A673 (cell line): ENCODE measurements at regions not wholly inside any gene's neighbourhood (a gene's known extent, or its start where the extent isn't known, plus 50 kb on each side); places are given as distances from the start of the nearest gene placed in this dataset.

Experiments
- BruUV-seq: library from RNA; stranded (reverse); fragments of 400-500 nt; replicated peaks from 2 replicates; lab custom pipeline; 2021; lab: Mats Ljungman, UMichigan
- CTCF ChIA-PET: fragments of 300-600 bp; sonication (Branson Sonifier 250); formaldehyde crosslinking; loops from one replicate; lab custom pipeline; 2022; ENCODE audit warnings: antibody characterized with exemption; lab: Charles Lee
- POLR2A ChIA-PET: fragments of 300-600 bp; sonication (Branson Sonifier 250); formaldehyde crosslinking; loops from one replicate; lab custom pipeline; 2022; ENCODE audit warnings: antibody characterized with exemption; ENCODE audit not compliant: low non-redundant PET; lab: Charles Lee
- DNase-seq: peaks from one replicate; pipeline ENCODE4 v3.0.0-alpha.2; 2015; ENCODE audit warnings: low spot score
- H3K27ac ChIP-seq: fragments of 200-600 bp; sonication (generic); 2 replicates; pipeline ENCODE4 v1.5.1; 2016; ENCODE audit warnings: mixed run types, low read depth, mild to moderate bottlenecking, mixed read lengths, antibody characterized with exemption, low read length; ENCODE audit not compliant: poor library complexity, severe bottlenecking
- H3K27me3 ChIP-seq: fragments of 200-600 bp; sonication (generic); replicated peaks from 2 replicates; pipeline ENCODE4 v1.6.1; 2017; ENCODE audit warnings: mixed run types, low read depth, mild to moderate bottlenecking, mixed read lengths, antibody characterized with exemption, low read length; ENCODE audit not compliant: insufficient read depth, poor library complexity
- H3K36me3 ChIP-seq: fragments of 200-600 bp; sonication (generic); 2 replicates; pipeline ENCODE4 v1.6.1; 2016; ENCODE audit warnings: mixed run types, mild to moderate bottlenecking, mixed read lengths, antibody characterized with exemption, low read length; ENCODE audit not compliant: insufficient read depth, poor library complexity, severe bottlenecking
- H3K4me1 ChIP-seq: fragments of 200-600 bp; sonication (generic); 2 replicates; pipeline ENCODE4 v1.6.1; 2017; ENCODE audit warnings: mixed run types, mild to moderate bottlenecking, mixed read lengths, antibody characterized with exemption, low read length; ENCODE audit not compliant: insufficient read depth, poor library complexity, severe bottlenecking
- H3K4me3 ChIP-seq: fragments of 200-600 bp; sonication (generic); 2 replicates; pipeline ENCODE4 v1.5.1; 2016; ENCODE audit warnings: low read depth, mixed run types, mild to moderate bottlenecking, mixed read lengths, low read length; ENCODE audit not compliant: poor library complexity, severe bottlenecking
- H3K9me3 ChIP-seq: fragments of 200-600 bp; sonication (generic); 2 replicates; pipeline ENCODE4 v1.6.1; 2016; ENCODE audit warnings: mixed run types, low read depth, mild to moderate bottlenecking, mixed read lengths, antibody characterized with exemption, low read length; ENCODE audit not compliant: poor library complexity, severe bottlenecking
- CTCF ChIP-seq: fragments of 300-800, 200-600 bp; sonication (generic); conservative IDR thresholded peaks from 2 replicates; pipeline ENCODE4 v1.5.1; 2017; ENCODE audit warnings: low read depth, mild to moderate bottlenecking, antibody characterized with exemption, low read length, moderate library complexity, mixed read lengths
- EZH2 ChIP-seq: fragments of 200-600 bp; sonication (generic); IDR thresholded peaks from 2 replicates; pipeline ENCODE4 v1.6.1; 2017; ENCODE audit warnings: borderline replicate concordance, low read depth, mild to moderate bottlenecking, mixed read lengths, antibody characterized with exemption, low read length; ENCODE audit not compliant: poor library complexity, severe bottlenecking
- intact Hi-C: fragments of 100-400 bp; cut with micrococcal nuclease; formaldehyde crosslinking; loops from one replicate; pipeline ENCODE4 v1.10.0; 2022; ENCODE audit not compliant: unreplicated experiment

- no peak overlapping the region for H3K27ac ChIP-seq
- no peak for TF ChIP-seq EZH2
- TF ChIP-seq CTCF: no peak
- no peaks in the 10 kb centered on the region for H3K9me3 ChIP-seq
- no peak overlapping the region for H3K4me3 ChIP-seq
- ChIA-PET CTCF (interaction anchor here (0.6 kb wide), 1 partner anchor 24 kb away, joined by 3 read pairs; no protein-coding TSS in a partner anchor), POLR2A (no interaction called here)
- no peaks in the 10 kb centered on the region for H3K36me3 ChIP-seq
- intact Hi-C loops: no loop called here
- BruUV-seq: no TSS peak
- DNase-seq: no peak
- H3K4me1 ChIP-seq: no peaks in the 10 kb centered on the region
- H3K27me3 ChIP-seq: no peaks in the 10 kb centered on the region
Measured at GRCh38 chr7:84389242-84389641, 194.7 kb upstream of the SEMA3A start.

GRCh38 chr7:84387595-84387994 lies 193.0 kb upstream of the SEMA3A start:
- Histone ChIP-seq H3K4me3 (no peak overlapping the region), H3K27me3 (no peaks in the 10 kb centered on the region), H3K4me1 (no peaks in the 10 kb centered on the region), H3K36me3 (no peaks in the 10 kb centered on the region), H3K9me3 (no peaks in the 10 kb centered on the region), H3K27ac (no peak overlapping the region)
- CTCF ChIA-PET: no interaction called here
- POLR2A ChIA-PET: no interaction called here
- BruUV-seq: no TSS peak
- DNase-seq: no peak
- intact Hi-C loops: no loop called here
- TF ChIP-seq CTCF: no peak
- TF ChIP-seq EZH2: no peak

GRCh38 chr7:84384417-84384816 lies 189.8 kb upstream of the SEMA3A start:
- Histone ChIP-seq H3K36me3 (no peaks in the 10 kb centered on the region), H3K9me3 (no peaks in the 10 kb centered on the region), H3K27ac (no peak overlapping the region), H3K4me1 (no peaks in the 10 kb centered on the region), H3K27me3 (no peaks in the 10 kb centered on the region), H3K4me3 (no peak overlapping the region)
- no TSS peak for BruUV-seq
- intact Hi-C loops: no loop called here
- no peak for DNase-seq
- POLR2A ChIA-PET: no interaction called here
- CTCF ChIA-PET: no interaction called here
- TF ChIP-seq CTCF (no peak), EZH2 (no peak)
